Right lobe of liver (tissue), 4 donors: ENCODE measurements at regions not wholly inside any gene's neighbourhood (a gene's known extent, or its start where the extent isn't known, plus 50 kb on each side); places are given as distances from the start of the nearest gene placed in this dataset.
"Not testable (repeated sequence)": the region's sequence is repeated elsewhere in the genome, so short reads cannot be mapped to it uniquely, and the experiment has no call there.

Experiments
- CTCF ChIP-seq, 4 donors: fragments of 200-600 bp in 3 of 4; fragments of 450-650 bp in 1 of 4; IDR thresholded peaks; one replicate each; pipeline versions ENCODE4 v1.5.1 to v1.8.0; 2016 to 2022; ENCODE audit warnings: antibody characterized with exemption in 4 of 4, mild to moderate bottlenecking in 2 of 4
- POLR2A ChIP-seq: fragments of 450-650 bp; IDR thresholded peaks from one replicate; pipeline ENCODE4 v1.6.1; 2017; ENCODE audit warnings: antibody characterized with exemption, mild to moderate bottlenecking
- donor health status: DM: no; HTN: no; CAD: no.
- donor health status: DM: no; HTN: no; CAD: no.
- donor health status: DM: no; HTN: yes; CAD: no.

- TF ChIP-seq POLR2A; CTCF (IDR thresholded peaks at IDR 0.05): not testable (repeated sequence)
Measured at GRCh38 chr16:5165429-5165828, 67.8 kb upstream of the EEF2KMT start.
